G401.6 (cell line): ENCODE measurements at regions not wholly inside any gene's neighbourhood (a gene's known extent, or its start where the extent isn't known, plus 50 kb on each side); places are given as distances from the start of the nearest gene placed in this dataset.

Source experiments
- FAIRE-seq: peaks from 2 replicates; lab custom pipeline; 2012; peaks lifted over from hg19 to GRCh38; lab: Jason Lieb, UNC

- FAIRE-seq = no peak
These were observed 294.4 kb upstream of the SLCO3A1 start for GRCh38 chr15:91559066-91559465.

DNA sequence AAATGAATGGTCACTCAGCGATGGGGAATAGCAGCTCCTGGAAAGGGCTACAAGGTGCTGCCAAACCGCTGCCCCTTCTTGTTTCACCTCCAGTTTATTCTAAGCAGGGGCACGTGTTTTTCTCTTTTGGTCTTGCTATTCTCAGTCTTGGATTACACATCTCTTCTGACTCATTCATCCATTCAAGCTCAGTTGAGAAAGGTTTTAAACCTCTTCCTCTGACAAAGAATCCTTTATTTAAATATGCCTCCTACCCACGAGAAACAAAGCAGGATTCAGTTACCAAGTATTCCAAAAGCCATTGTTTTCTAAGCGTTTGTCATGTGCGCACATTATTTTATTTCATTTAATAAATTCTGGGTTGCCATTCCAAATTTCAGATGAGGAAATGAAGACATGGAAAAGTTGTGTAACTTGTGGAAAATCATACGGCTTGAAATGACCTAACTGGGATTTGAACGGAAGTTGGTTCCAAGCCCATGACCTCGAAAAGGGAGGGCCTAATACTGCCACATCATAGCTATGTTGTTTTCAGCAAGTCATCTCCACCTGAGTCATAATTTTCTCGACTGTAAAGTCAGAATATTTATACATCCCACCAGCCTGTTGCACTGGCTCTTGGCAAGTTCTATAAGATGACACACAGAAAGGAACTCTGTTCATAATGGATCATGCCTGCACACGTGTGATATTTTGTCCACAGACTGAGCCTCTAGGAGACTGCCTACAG is 292.0 kb upstream of the SLCO3A1 start:
- no peak for FAIRE-seq

DNA sequence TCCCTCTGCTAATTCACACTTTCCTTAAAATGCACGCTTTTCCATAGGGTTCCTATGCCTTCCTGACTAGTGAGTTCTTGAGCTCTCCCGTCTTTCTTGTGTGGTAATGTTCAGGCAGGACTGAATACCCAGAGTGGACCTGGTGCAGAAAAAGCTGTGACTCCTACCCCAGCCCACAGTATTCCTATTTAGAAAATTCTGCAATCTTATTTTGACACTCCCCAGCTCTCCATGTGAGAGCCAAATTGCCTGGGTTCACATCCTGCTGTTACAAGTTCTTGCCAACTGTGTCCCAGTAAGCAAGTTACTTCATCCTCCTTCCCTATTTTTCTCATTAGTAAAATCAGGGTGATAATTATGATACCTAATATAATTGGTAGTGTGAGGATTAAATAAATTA is 290.8 kb upstream of the SLCO3A1 start:
- FAIRE-seq = no peak

DNA sequence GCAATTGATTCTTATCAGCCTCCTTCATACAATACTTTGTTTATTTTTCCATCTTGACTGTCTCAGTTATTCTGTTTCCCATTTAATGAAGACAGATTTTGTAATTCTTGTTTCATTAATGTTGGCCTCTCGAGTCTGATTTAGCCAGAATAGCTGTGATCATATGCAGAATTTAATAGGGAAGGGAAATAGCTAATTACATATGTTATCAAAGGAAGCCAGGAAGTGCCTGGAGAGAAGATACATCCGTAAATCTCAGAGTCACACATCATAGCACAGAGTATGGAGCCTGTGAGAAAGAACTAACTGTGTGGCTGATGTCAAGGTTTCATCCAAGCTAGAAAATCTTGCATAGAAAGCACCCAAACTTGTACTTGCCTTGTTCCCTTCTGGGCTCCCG is 288.9 kb upstream of the SLCO3A1 start:
- no peak for FAIRE-seq

- FAIRE-seq = no peak
These were observed 287.4 kb upstream of the SLCO3A1 start for GRCh38 chr15:91566141-91566540.

GRCh38 chr15:91568036-91568435 is 285.5 kb upstream of the SLCO3A1 start:
- FAIRE-seq = no peak

- no peak for FAIRE-seq
These were observed 281.4 kb upstream of the SLCO3A1 start for GRCh38 chr15:91572110-91572509.

- FAIRE-seq = no peak
These were observed 277.4 kb upstream of the SLCO3A1 start for GRCh38 chr15:91576096-91576495.

DNA sequence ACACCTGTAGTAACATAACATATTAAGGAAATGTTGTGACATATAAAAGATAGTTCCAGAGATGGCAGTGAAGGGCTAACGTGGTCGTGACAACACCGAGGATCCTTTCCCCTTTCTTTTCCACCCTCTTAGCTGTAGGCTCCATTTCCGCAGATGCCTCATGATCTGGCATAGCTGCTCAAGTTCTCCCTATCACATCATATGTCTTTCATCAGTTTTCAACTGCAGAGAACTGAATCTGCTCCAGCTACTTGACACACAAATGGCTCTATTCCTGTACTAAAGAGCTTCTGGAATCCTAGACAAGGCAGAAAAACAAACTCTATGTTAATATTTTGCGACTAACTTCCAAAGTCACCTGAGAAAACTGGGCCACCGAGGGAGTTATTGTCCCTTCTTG is 275.0 kb upstream of the SLCO3A1 start:
- FAIRE-seq = no peak

- no peak for FAIRE-seq
These were observed 268.6 kb upstream of the SLCO3A1 start for GRCh38 chr15:91584895-91585294.

GRCh38 chr15:91586560-91586959 is 266.9 kb upstream of the SLCO3A1 start:
- no peak for FAIRE-seq

DNA sequence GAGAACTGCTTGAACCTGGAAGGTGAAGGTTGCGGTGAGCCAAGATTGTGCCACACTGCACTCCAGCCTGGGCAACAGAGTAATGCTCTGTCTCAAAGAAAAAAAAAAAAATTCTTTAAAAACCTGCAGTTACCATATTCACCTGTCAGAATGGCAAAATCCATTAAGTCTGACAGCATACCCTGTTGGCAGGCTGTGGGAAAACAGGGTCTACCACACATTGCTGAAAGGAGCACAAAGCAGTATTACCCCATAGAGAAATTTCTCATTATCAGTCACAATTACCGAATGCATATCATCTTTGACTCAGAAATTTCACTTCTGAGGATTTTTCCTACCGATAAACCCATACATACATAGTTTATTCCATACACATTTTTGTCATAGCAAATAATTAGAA is 264.1 kb upstream of the SLCO3A1 start:
- no peak for FAIRE-seq

GRCh38 chr15:91592567-91592966 is 260.9 kb upstream of the SLCO3A1 start:
- FAIRE-seq = no peak

- no peak for FAIRE-seq
These were observed 260.4 kb upstream of the SLCO3A1 start for GRCh38 chr15:91593067-91593466.

DNA sequence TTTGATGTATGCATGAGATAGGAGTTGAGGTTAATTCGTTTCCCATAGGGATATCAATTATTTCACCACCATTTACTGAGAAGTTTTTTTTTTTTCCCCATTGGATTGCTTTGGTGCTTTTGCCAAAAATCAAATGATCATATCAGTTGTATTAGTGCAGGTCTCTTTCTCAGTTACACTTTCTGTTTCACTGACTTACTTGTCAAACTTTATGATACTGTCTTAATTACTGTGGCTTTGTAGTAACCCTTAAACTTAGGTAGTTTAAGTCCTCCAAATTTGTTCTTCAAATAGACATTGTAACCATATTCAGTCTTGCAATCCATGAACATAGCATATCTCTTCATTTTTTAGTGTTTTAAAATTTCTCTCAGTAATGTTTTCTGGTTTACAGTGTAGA is 259.9 kb upstream of the SLCO3A1 start:
- no peak for FAIRE-seq

GRCh38 chr15:91599261-91599660 is 254.2 kb upstream of the SLCO3A1 start:
- FAIRE-seq = no peak

- FAIRE-seq = no peak
These were observed 250.0 kb upstream of the SLCO3A1 start for GRCh38 chr15:91603384-91604080.

- FAIRE-seq = no peak
These were observed 249.4 kb upstream of the SLCO3A1 start for GRCh38 chr15:91604122-91604521.

DNA sequence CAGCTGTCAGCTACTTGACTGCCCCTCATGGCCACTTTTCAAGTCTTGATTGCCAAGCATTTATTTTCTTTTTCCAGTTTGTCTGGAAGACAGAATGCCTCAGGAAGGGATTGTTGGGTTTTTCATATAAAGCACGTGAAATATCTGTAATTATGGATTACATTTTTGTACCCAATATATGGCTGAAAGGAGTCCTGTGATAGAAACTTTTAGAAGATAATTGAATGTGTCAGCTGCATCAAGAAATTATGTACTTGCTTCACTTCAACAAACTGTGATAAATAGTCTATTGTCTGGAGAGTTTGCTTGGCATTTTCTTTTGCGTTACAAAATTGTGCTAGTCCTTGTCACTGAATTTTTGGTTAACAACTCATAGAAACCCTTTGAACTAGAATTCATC is 247.9 kb upstream of the SLCO3A1 start:
- no peak for FAIRE-seq

DNA sequence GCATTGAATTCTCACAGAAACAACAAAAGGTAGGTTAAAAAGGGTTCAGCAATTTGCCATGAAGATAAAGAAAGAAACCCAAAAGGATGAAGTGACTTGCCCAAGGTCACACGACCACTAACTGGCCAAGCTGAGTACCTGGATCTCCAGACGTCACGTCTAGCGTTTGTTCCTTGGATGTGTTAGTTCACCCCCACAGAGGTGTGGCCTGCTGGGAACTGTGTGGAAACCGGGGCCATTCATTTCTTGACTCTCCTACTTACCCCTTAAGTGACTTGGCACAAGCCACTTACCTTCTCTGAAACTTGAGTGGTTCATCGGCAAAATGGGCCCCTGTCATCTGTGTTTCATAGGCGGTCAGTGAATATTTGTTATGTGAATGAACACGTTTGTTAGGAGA is 244.3 kb upstream of the SLCO3A1 start:
- FAIRE-seq = no peak

- no peak for FAIRE-seq
These were observed 243.5 kb upstream of the SLCO3A1 start for GRCh38 chr15:91609966-91610365.

DNA sequence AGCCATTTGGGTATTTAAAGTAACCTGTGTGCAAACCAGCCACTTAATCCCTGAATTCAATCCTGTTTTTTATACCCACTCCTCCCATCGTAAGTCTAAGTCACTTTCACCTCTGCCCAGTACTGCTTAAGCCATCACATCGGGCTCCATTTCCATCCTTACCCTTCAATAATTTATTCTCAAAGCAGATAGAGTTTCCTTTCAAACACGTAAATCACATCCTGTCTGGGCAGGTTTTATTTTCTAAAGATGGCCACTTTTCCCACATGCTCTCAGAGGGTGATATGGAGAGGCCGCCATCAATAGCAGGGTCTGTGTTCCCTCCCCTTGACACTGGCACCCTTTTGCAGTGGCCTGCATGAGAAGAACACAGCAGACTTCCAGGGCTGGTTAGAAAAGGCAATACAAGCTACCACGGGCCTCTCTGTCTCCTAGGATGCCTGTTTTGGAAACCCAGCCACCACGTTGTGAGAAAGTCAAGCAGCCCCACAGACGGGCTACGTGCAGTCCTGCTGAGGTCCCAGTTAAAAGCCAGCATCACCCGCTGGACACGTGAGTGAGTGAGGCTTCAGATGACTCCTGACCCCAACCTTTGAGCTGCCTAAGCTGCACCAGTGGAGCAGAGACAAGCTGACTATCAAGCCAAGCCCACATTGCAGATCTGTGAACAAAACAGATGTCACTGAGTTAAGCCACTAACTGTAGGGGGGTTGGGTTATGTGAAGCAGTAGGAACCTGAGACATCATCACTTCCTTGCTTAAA is 241.8 kb upstream of the SLCO3A1 start:
- no peak for FAIRE-seq

GRCh38 chr15:91620229-91620628 is 233.3 kb upstream of the SLCO3A1 start:
- no peak for FAIRE-seq
